Caco-2 (cell line): ENCODE measurements at regions not wholly inside any gene's neighbourhood (a gene's known extent, or its start where the extent isn't known, plus 50 kb on each side); places are given as distances from the start of the nearest gene placed in this dataset.

Experiments used
- BruUV-seq: library from RNA; stranded (reverse); fragments of 400-500 nt; replicated peaks from 2 replicates; lab custom pipeline; 2021; lab: Mats Ljungman, UMichigan
- CTCF ChIA-PET: fragments of 300-600 bp; sonication (Branson Sonifier 250); formaldehyde crosslinking; loops from one replicate; lab custom pipeline; 2022; ENCODE audit warnings: antibody characterized with exemption; lab: Charles Lee
- POLR2A ChIA-PET: fragments of 300-600 bp; sonication (Branson Sonifier 250); formaldehyde crosslinking; loops from one replicate; lab custom pipeline; 2022; ENCODE audit warnings: antibody characterized with exemption; lab: Charles Lee
- DNase-seq, 2 experiments: peaks; one replicate each; pipeline versions ENCODE4 v3.0.0 to v3.0.0-alpha.2; 2020 to 2022
- H3K27me3 ChIP-seq: replicated peaks from 2 replicates; pipeline ENCODE4 v1.6.0; 2011; ENCODE audit warnings: low read length; ENCODE audit not compliant: control insufficient read depth, insufficient read depth
- H3K36me3 ChIP-seq: 2 replicates; pipeline ENCODE4 v1.5.1; 2011; ENCODE audit warnings: low read length; ENCODE audit not compliant: control insufficient read depth, insufficient read depth
- H3K4me1 ChIP-seq: fragments of 250-450 bp; sonication (Bioruptor Pico); 2 replicates; pipeline ENCODE4 v1.5.1; 2020; ENCODE audit warnings: mild to moderate bottlenecking
- H3K4me3 ChIP-seq: 2 replicates; pipeline ENCODE4 v1.5.1; 2011; ENCODE audit warnings: low read depth, mild to moderate bottlenecking, control low read depth, low read length
- H3K9me3 ChIP-seq: fragments of 250-450 bp; sonication (Bioruptor Pico); 2 replicates; pipeline ENCODE4 v1.5.1; 2020; ENCODE audit warnings: mild to moderate bottlenecking, moderate library complexity
- H3K27ac Mint-ChIP-seq: one replicate; pipeline ENCODE4 v1.8.0; 2022; ENCODE audit warnings: mixed read lengths; ENCODE audit not compliant: unreplicated experiment
- H3K27me3 Mint-ChIP-seq: one replicate; pipeline ENCODE4 v1.8.0; 2022; ENCODE audit warnings: mixed read lengths; ENCODE audit not compliant: insufficient read depth, unreplicated experiment
- H3K36me3 Mint-ChIP-seq: one replicate; pipeline ENCODE4 v1.8.0; 2022; ENCODE audit warnings: mild to moderate bottlenecking, mixed read lengths; ENCODE audit not compliant: insufficient read depth, unreplicated experiment
- H3K4me1 Mint-ChIP-seq: one replicate; pipeline ENCODE4 v1.8.0; 2022; ENCODE audit warnings: low read depth, mixed read lengths; ENCODE audit not compliant: unreplicated experiment
- H3K4me3 Mint-ChIP-seq: one replicate; pipeline ENCODE4 v1.8.0; 2022; ENCODE audit warnings: mild to moderate bottlenecking, moderate library complexity, mixed read lengths; ENCODE audit not compliant: unreplicated experiment
- H3K9me3 Mint-ChIP-seq: one replicate; pipeline ENCODE4 v1.8.0; 2022; ENCODE audit warnings: mixed read lengths; ENCODE audit not compliant: unreplicated experiment
- intact Hi-C: fragments of 100-400 bp; cut with micrococcal nuclease; formaldehyde crosslinking; loops from one replicate; pipeline ENCODE4 v1.10.0; 2022; ENCODE audit not compliant: unreplicated experiment
- TF ChIP-seq, protein P1 (sequence below), 2 experiments: fragments of 200-600 bp in 1 of 2; IDR thresholded peaks; 1 replicate in 1 of 2; 2 replicates in 1 of 2; pipeline versions ENCODE4 v1.5.1 to v1.8.0; 2011 to 2022; ENCODE audit warnings: antibody characterized with exemption in 1 of 2, control low read depth in 1 of 2, inconsistent platforms in 1 of 2, low read depth in 1 of 2, low read length in 1 of 2, mild to moderate bottlenecking in 1 of 2, moderate library complexity in 1 of 2; ENCODE audit not compliant: insufficient read depth in 1 of 2, severe bottlenecking in 1 of 2, unreplicated experiment in 1 of 2

DNA sequence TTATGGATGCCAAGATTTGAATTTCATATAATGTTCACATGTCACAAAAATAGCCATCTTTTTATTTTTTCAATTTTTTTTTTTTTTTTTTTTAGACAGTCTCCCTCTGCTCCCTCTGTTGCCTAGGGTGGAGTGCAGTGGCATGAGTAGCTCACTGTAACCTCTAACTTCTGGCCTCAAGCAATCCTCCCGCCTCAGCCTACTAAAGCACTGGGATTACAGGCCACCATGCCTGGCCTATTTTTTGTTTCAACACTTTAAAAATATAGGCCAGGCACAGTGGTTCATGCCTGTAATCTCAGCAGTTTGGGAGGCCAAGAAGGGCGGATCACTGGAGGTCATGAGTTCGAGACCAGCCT, 246.3 kb downstream of the SKIDA1 start:
- TF ChIP-seq, protein P1, sequence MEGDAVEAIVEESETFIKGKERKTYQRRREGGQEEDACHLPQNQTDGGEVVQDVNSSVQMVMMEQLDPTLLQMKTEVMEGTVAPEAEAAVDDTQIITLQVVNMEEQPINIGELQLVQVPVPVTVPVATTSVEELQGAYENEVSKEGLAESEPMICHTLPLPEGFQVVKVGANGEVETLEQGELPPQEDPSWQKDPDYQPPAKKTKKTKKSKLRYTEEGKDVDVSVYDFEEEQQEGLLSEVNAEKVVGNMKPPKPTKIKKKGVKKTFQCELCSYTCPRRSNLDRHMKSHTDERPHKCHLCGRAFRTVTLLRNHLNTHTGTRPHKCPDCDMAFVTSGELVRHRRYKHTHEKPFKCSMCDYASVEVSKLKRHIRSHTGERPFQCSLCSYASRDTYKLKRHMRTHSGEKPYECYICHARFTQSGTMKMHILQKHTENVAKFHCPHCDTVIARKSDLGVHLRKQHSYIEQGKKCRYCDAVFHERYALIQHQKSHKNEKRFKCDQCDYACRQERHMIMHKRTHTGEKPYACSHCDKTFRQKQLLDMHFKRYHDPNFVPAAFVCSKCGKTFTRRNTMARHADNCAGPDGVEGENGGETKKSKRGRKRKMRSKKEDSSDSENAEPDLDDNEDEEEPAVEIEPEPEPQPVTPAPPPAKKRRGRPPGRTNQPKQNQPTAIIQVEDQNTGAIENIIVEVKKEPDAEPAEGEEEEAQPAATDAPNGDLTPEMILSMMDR (IDR thresholded peaks at IDR 0.05; ENCODE audit: insufficient read depth in 1 of 2, low read depth in 1 of 2, low read length in 1 of 2, severe bottlenecking in 1 of 2, unreplicated experiment in 1 of 2): no peak
- Mint-ChIP-seq H3K4me1 (peaks cover 34% of the 10 kb centered on the region), H3K27ac (peak overlapping the region; percentile 50), H3K9me3 (no peaks in the 10 kb centered on the region), H3K27me3 (no peaks in the 10 kb centered on the region), H3K36me3 (no peaks in the 10 kb centered on the region), H3K4me3 (no peak overlapping the region)
- no peaks in the 10 kb centered on the region for H3K27me3 ChIP-seq
- H3K36me3 ChIP-seq: no peaks in the 10 kb centered on the region
- no peak overlapping the region for H3K4me3 ChIP-seq
- no peaks in the 10 kb centered on the region for H3K9me3 ChIP-seq
- POLR2A ChIA-PET: interaction anchor here (0.6 to 0.8 kb wide), 2 partner anchors 15 to 194 kb away, joined by 3 to 4 read pairs; no protein-coding TSS in a partner anchor
- DNase-seq: no peak
- intact Hi-C loops: loop anchor here (2.0 to 10.0 kb wide), 4 partner anchors 248 to 673 kb away; no protein-coding TSS in a partner anchor
- peaks cover 29% of the 10 kb centered on the region for H3K4me1 ChIP-seq
- no TSS peak for BruUV-seq
- CTCF ChIA-PET: interaction anchor here (0.6 to 1.9 kb wide), 11 partner anchors 14 to 248 kb away, joined by 3 to 17 read pairs (median 4); partner anchors contain the start of gene SKIDA1

- CTCF ChIA-PET: interaction anchor here (0.5 to 1.9 kb wide), 13 partner anchors 15 to 675 kb away, joined by 3 to 17 read pairs (median 4); partner anchors contain the start of gene SKIDA1
- TF ChIP-seq, protein P1 (IDR thresholded peaks at IDR 0.05; ENCODE audit: insufficient read depth in 1 of 2, low read depth in 1 of 2, low read length in 1 of 2, severe bottlenecking in 1 of 2, unreplicated experiment in 1 of 2): peak; percentile 89 to 95
- H3K4me3 ChIP-seq: no peak overlapping the region
- POLR2A ChIA-PET: interaction anchor here (0.6 to 0.8 kb wide), 2 partner anchors 15 to 194 kb away, joined by 3 to 4 read pairs; no protein-coding TSS in a partner anchor
- H3K27me3 ChIP-seq: no peaks in the 10 kb centered on the region
- Mint-ChIP-seq H3K4me3 (no peak overlapping the region), H3K4me1 (peaks cover 34% of the 10 kb centered on the region), H3K27me3 (no peaks in the 10 kb centered on the region), H3K36me3 (no peaks in the 10 kb centered on the region), H3K27ac (peak overlapping the region; percentile 50), H3K9me3 (no peaks in the 10 kb centered on the region)
- H3K36me3 ChIP-seq: no peaks in the 10 kb centered on the region
- peaks cover 29% of the 10 kb centered on the region for H3K4me1 ChIP-seq
- peak; percentile 96 to 97 for DNase-seq
- no TSS peak for BruUV-seq
- intact Hi-C loops: loop anchor here (1.0 to 10.0 kb wide), 9 partner anchors 26 to 674 kb away; no protein-coding TSS in a partner anchor
- no peaks in the 10 kb centered on the region for H3K9me3 ChIP-seq
These were observed 246.8 kb downstream of the SKIDA1 start for GRCh38 chr10:21278491-21279216.

DNA sequence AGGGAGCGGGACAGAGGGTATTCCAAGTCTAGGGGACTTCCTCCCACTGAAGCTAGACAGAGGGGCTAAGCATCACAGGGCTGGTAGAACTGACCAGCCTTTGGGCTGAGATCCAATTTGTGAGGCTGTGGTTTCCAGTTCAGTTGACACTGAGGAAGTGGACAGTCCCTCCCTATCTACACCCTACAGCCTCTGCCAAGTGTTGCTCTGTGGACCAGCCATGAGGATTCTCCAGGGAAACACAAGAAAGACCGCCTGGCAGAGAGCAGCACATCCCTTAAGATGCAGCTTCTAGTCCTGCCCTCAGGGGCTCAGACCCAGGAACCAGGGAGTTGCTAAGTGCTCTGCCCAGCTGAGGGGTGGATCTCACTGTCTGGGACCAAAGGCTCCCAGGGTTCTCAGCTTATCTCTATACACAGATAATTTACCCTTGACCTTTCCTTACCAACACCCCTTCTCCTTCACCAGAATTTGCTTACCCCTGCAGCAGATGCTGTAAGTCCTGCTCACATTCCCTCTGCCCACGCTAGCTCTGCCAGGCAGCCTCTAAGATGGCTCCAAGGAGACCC, 252.0 kb downstream of the SKIDA1 start:
- Mint-ChIP-seq H3K4me1 (peaks cover 10% of the 10 kb centered on the region), H3K27ac (no peak overlapping the region), H3K9me3 (peaks cover 11% of the 10 kb centered on the region), H3K36me3 (no peaks in the 10 kb centered on the region), H3K27me3 (no peaks in the 10 kb centered on the region), H3K4me3 (no peak overlapping the region)
- ChIA-PET POLR2A (no interaction called here), CTCF (interaction anchor here (0.6 to 1.8 kb wide), 2 partner anchors 195 to 207 kb away, joined by 3 to 6 read pairs; no protein-coding TSS in a partner anchor)
- intact Hi-C loops: loop anchor here (5.0 to 10.0 kb wide), 2 partner anchors 176 to 361 kb away; no protein-coding TSS in a partner anchor
- peaks cover 3% of the 10 kb centered on the region; the same call in 1 of the 2 replicates for H3K9me3 ChIP-seq
- H3K4me1 ChIP-seq: no peaks in the 10 kb centered on the region
- no peaks in the 10 kb centered on the region for H3K27me3 ChIP-seq
- H3K4me3 ChIP-seq: no peak overlapping the region
- H3K36me3 ChIP-seq: no peaks in the 10 kb centered on the region
- no TSS peak for BruUV-seq
- DNase-seq: no peak
- TF ChIP-seq, protein P1 (IDR thresholded peaks at IDR 0.05; ENCODE audit: insufficient read depth in 1 of 2, low read depth in 1 of 2, low read length in 1 of 2, severe bottlenecking in 1 of 2, unreplicated experiment in 1 of 2): no peak
